Trophoblast cell (in vitro differentiated cells and primary cell): ENCODE measurements at regions not wholly inside any gene's neighbourhood (a gene's known extent, or its start where the extent isn't known, plus 50 kb on each side); places are given as distances from the start of the nearest gene placed in this dataset.

ENCODE experiments used
- DNase-seq, 2 donors: peaks; one replicate each; pipeline ENCODE4 v3.0.0-alpha.2; 2016
- H2AFZ ChIP-seq: 2 replicates; pipeline ENCODE4 v1.6.1; 2013; ENCODE audit warnings: low read length, moderate library complexity, mild to moderate bottlenecking; ENCODE audit not compliant: insufficient read depth, poor library complexity
- H2AK5ac ChIP-seq: 2 replicates; pipeline ENCODE4 v1.6.1; 2013; ENCODE audit warnings: mild to moderate bottlenecking, low read length
- H2BK120ac ChIP-seq: 2 replicates; pipeline ENCODE4 v1.6.1; 2013; ENCODE audit warnings: low read length, mild to moderate bottlenecking, moderate library complexity; ENCODE audit not compliant: insufficient read depth, poor library complexity
- H2BK12ac ChIP-seq: 2 replicates; pipeline ENCODE4 v1.6.1; 2013; ENCODE audit warnings: mild to moderate bottlenecking, low read length, moderate library complexity
- H2BK5ac ChIP-seq: 2 replicates; pipeline ENCODE4 v1.6.1; 2013; ENCODE audit warnings: low read length, low read depth, moderate library complexity, mild to moderate bottlenecking; ENCODE audit not compliant: poor library complexity
- H3K14ac ChIP-seq: 2 replicates; pipeline ENCODE4 v1.6.1; 2013; ENCODE audit warnings: mild to moderate bottlenecking, low read length
- H3K18ac ChIP-seq: 2 replicates; pipeline ENCODE4 v1.6.1; 2013; ENCODE audit warnings: mild to moderate bottlenecking, low read length
- H3K23ac ChIP-seq: 2 replicates; pipeline ENCODE4 v1.6.1; 2013; ENCODE audit warnings: low read length
- H3K27ac ChIP-seq: 2 replicates; pipeline ENCODE4 v1.5.1; 2013; ENCODE audit warnings: low read depth, mild to moderate bottlenecking, inconsistent platforms, low read length, moderate library complexity
- H3K27me3 ChIP-seq: 2 replicates; pipeline ENCODE4 v1.6.1; 2013; ENCODE audit warnings: inconsistent platforms, mild to moderate bottlenecking, low read length, moderate library complexity; ENCODE audit not compliant: insufficient read depth
- H3K36me3 ChIP-seq, 2 experiments: 1 replicate in 1 of 2; 2 replicates in 1 of 2; pipeline ENCODE4 v1.6.1; 2013; ENCODE audit warnings: low read length in 2 of 2, mild to moderate bottlenecking in 2 of 2, moderate library complexity in 1 of 2; ENCODE audit not compliant: insufficient read depth in 2 of 2, control insufficient read depth in 1 of 2
- H3K4ac ChIP-seq: 2 replicates; pipeline ENCODE4 v1.6.1; 2013; ENCODE audit warnings: low read depth, mild to moderate bottlenecking, low read length, moderate library complexity
- H3K4me1 ChIP-seq, 2 experiments: 1 replicate in 1 of 2; 2 replicates in 1 of 2; pipeline ENCODE4 v1.6.1; 2013; ENCODE audit warnings: low read length in 2 of 2, mild to moderate bottlenecking in 2 of 2, moderate library complexity in 1 of 2; ENCODE audit not compliant: insufficient read depth in 2 of 2, control insufficient read depth in 1 of 2
- H3K4me2 ChIP-seq: 2 replicates; pipeline ENCODE4 v1.6.1; 2013; ENCODE audit warnings: inconsistent platforms, mild to moderate bottlenecking, low read length, moderate library complexity
- H3K4me3 ChIP-seq: 2 replicates; pipeline ENCODE4 v1.5.1; 2013; ENCODE audit warnings: mild to moderate bottlenecking, low read depth, low read length, inconsistent platforms
- H3K79me1 ChIP-seq: one replicate; pipeline ENCODE4 v1.6.1; 2013; ENCODE audit warnings: low read length
- H3K79me2 ChIP-seq: 2 replicates; pipeline ENCODE4 v1.6.1; 2013; ENCODE audit warnings: low read length, mild to moderate bottlenecking; ENCODE audit not compliant: control insufficient read depth, insufficient read depth, poor library complexity
- H3K9ac ChIP-seq: 2 replicates; pipeline ENCODE4 v1.6.1; 2013; ENCODE audit warnings: mild to moderate bottlenecking, low read length
- H3K9me3 ChIP-seq: 2 replicates; pipeline ENCODE4 v1.6.1; 2013; ENCODE audit warnings: low read depth, mild to moderate bottlenecking, control low read depth, inconsistent platforms, low read length; ENCODE audit not compliant: insufficient read depth
- H4K12ac ChIP-seq: 2 replicates; pipeline ENCODE4 v1.6.1; 2013; ENCODE audit warnings: low read depth, mild to moderate bottlenecking, low read length, moderate library complexity
- H4K8ac ChIP-seq: 2 replicates; pipeline ENCODE4 v1.6.1; 2013; ENCODE audit warnings: low read depth, mild to moderate bottlenecking, low read length, moderate library complexity
- H4K91ac ChIP-seq: one replicate; pipeline ENCODE4 v1.6.1; 2013; ENCODE audit warnings: low read depth, mild to moderate bottlenecking, low read length, moderate library complexity
- WGBS: extraction: QIAGEN DNeasy Blood & Tissue Kit; methylation state at CpG from one replicate; pipeline ENCODE4 v1.1.7; 2013; ENCODE audit warnings: missing lambda C conversion rate; ENCODE audit not compliant: insufficient read length, insufficient coverage; ENCODE audit errors: extremely low coverage; 5-methylcytosine and 5-hydroxymethylcytosine counted together

GRCh38 chr10:108374991-108375390 is 1210.5 kb upstream of the SORCS1 start:
- H3K23ac ChIP-seq, result no peak overlapping the region
- no peaks in the 10 kb centered on the region for H3K27me3 ChIP-seq
- no peaks in the 10 kb centered on the region for H3K79me1 ChIP-seq
- H3K4ac ChIP-seq, result no peak overlapping the region
- H4K12ac ChIP-seq, result no peak overlapping the region
- no peak overlapping the region for H3K9ac ChIP-seq
- H4K8ac ChIP-seq, result no peak overlapping the region
- H2BK5ac ChIP-seq, result no peak overlapping the region
- no peak overlapping the region for H3K18ac ChIP-seq
- no peak for DNase-seq
- no peak overlapping the region for H2BK120ac ChIP-seq
- no peaks in the 10 kb centered on the region for H3K4me1 ChIP-seq
- H2AFZ ChIP-seq, result no peak overlapping the region
- no CpG with 5 or more reads among the region's 1 CpG for WGBS
- no peak overlapping the region for H3K14ac ChIP-seq
- no peaks in the 10 kb centered on the region for H3K36me3 ChIP-seq
- H3K27ac ChIP-seq, result no peak overlapping the region
- H3K4me2 ChIP-seq, result no peak overlapping the region
- no peak overlapping the region for H3K4me3 ChIP-seq
- H4K91ac ChIP-seq, result no peak overlapping the region
- H3K9me3 ChIP-seq, result no peaks in the 10 kb centered on the region
- H2AK5ac ChIP-seq, result no peak overlapping the region
- H3K79me2 ChIP-seq, result no peaks in the 10 kb centered on the region
- no peak overlapping the region for H2BK12ac ChIP-seq

- H2AFZ ChIP-seq, result no peak overlapping the region
- no peak overlapping the region for H3K27ac ChIP-seq
These were observed 1201.0 kb upstream of the SORCS1 start for GRCh38 chr10:108365541-108365940.

GRCh38 chr10:108363576-108363975 is 1199.1 kb upstream of the SORCS1 start:
- Histone ChIP-seq H3K4ac (no peak overlapping the region), H2BK120ac (no peak overlapping the region), H3K27ac (no peak overlapping the region), H3K79me2 (no peaks in the 10 kb centered on the region), H3K27me3 (no peaks in the 10 kb centered on the region), H3K9me3 (no peaks in the 10 kb centered on the region), H3K18ac (no peak overlapping the region), H2BK12ac (no peak overlapping the region), H3K14ac (no peak overlapping the region), H3K36me3 (no peaks in the 10 kb centered on the region), H3K4me1 (no peaks in the 10 kb centered on the region), H3K9ac (no peak overlapping the region), H3K4me3 (no peak overlapping the region), H2AFZ (no peak overlapping the region), H4K8ac (no peak overlapping the region), H2AK5ac (no peak overlapping the region), H3K79me1 (no peaks in the 10 kb centered on the region), H4K12ac (no peak overlapping the region), H2BK5ac (no peak overlapping the region), H3K4me2 (no peak overlapping the region), H4K91ac (no peak overlapping the region), H3K23ac (no peak overlapping the region)
- WGBS, result no CpG with 5 or more reads among the region's 4 CpGs
- DNase-seq, result no peak

More at GRCh38 chr10:108365541-108365940, 1201.0 kb upstream of the SORCS1 start:
- H3K4me1 ChIP-seq, result no peaks in the 10 kb centered on the region
- H2BK5ac ChIP-seq, result no peak overlapping the region
- no peak overlapping the region for H4K91ac ChIP-seq
- H3K9me3 ChIP-seq, result no peaks in the 10 kb centered on the region
- DNase-seq, result no peak
- no peak overlapping the region for H3K4ac ChIP-seq
- no peak overlapping the region for H3K4me3 ChIP-seq
- H2BK120ac ChIP-seq, result no peak overlapping the region
- H3K4me2 ChIP-seq, result no peak overlapping the region
- H4K12ac ChIP-seq, result no peak overlapping the region
- no peaks in the 10 kb centered on the region for H3K79me2 ChIP-seq
- no peak overlapping the region for H2BK12ac ChIP-seq
- no peak overlapping the region for H3K23ac ChIP-seq
- no peak overlapping the region for H3K14ac ChIP-seq
- H3K27me3 ChIP-seq, result no peaks in the 10 kb centered on the region
- H3K36me3 ChIP-seq, result no peaks in the 10 kb centered on the region
- no peak overlapping the region for H2AK5ac ChIP-seq
- H3K9ac ChIP-seq, result no peak overlapping the region
- no peak overlapping the region for H4K8ac ChIP-seq
- no peak overlapping the region for H3K18ac ChIP-seq
- no peaks in the 10 kb centered on the region for H3K79me1 ChIP-seq

GRCh38 chr10:108362961-108363360 is 1198.5 kb upstream of the SORCS1 start:
- H3K4me3 ChIP-seq, result no peak overlapping the region
- no peak overlapping the region for H2AFZ ChIP-seq
- H3K23ac ChIP-seq, result no peak overlapping the region
- no peak overlapping the region for H4K12ac ChIP-seq
- no peaks in the 10 kb centered on the region for H3K9me3 ChIP-seq
- H3K9ac ChIP-seq, result no peak overlapping the region
- no peak overlapping the region for H3K14ac ChIP-seq
- H2BK12ac ChIP-seq, result no peak overlapping the region
- H3K18ac ChIP-seq, result no peak overlapping the region
- no peak overlapping the region for H4K8ac ChIP-seq
- H3K27ac ChIP-seq, result no peak overlapping the region
- H2BK120ac ChIP-seq, result no peak overlapping the region
- no peak overlapping the region for H2BK5ac ChIP-seq
- H3K36me3 ChIP-seq, result no peaks in the 10 kb centered on the region
- no peak overlapping the region for H3K4me2 ChIP-seq
- no peak overlapping the region for H4K91ac ChIP-seq
- H3K27me3 ChIP-seq, result no peaks in the 10 kb centered on the region
- H2AK5ac ChIP-seq, result no peak overlapping the region
- H3K4ac ChIP-seq, result no peak overlapping the region
- no peaks in the 10 kb centered on the region for H3K79me1 ChIP-seq
- H3K4me1 ChIP-seq, result no peaks in the 10 kb centered on the region
- no peak for DNase-seq
- WGBS, result no CpG with 5 or more reads among the region's 1 CpG
- no peaks in the 10 kb centered on the region for H3K79me2 ChIP-seq
